IMR-90 (cell line): ENCODE measurements at regions not wholly inside any gene's neighbourhood (a gene's known extent, or its start where the extent isn't known, plus 50 kb on each side); places are given as distances from the start of the nearest gene placed in this dataset.
A peak's percentile ranks its signal among the peaks of the same experiment; 100 is the strongest.

Experiments used
- ATAC-seq: fragments of 200-7000 bp; cut with Tn5 transposase; 2 replicates; pipeline ENCODE4 v1.9.1; 2020; ENCODE audit warnings: low read depth, mild to moderate bottlenecking, moderate library complexity
- BruUV-seq: library from RNA; stranded (reverse); fragments of 400-500 nt; replicated peaks from 2 replicates; lab custom pipeline; 2021; lab: Mats Ljungman, UMichigan
- CTCF ChIA-PET: fragments of 300-600 bp; formaldehyde crosslinking; extraction: SDS; loops from one replicate; lab custom pipeline; 2021; ENCODE audit warnings: antibody characterized with exemption; lab: Yijun Ruan, JAX
- POLR2A ChIA-PET: fragments of 300-600 bp; sonication (Branson Sonifier 250); formaldehyde crosslinking; loops from one replicate; lab custom pipeline; 2022; ENCODE audit warnings: antibody characterized with exemption; ENCODE audit not compliant: unreplicated experiment; lab: Charles Lee
- DNase-seq: peaks from one replicate; pipeline ENCODE4 v3.0.0; 2013
- H2AFZ ChIP-seq: replicated peaks from 2 replicates; pipeline ENCODE3; 2013; ENCODE audit warnings: low read length, mild to moderate bottlenecking; ENCODE audit not compliant: poor library complexity
- H2AK5ac ChIP-seq: 2 replicates; pipeline ENCODE4 v1.6.1; 2013; ENCODE audit warnings: low read depth, low read length, inconsistent platforms
- H2AK9ac ChIP-seq: replicated peaks from 2 replicates; pipeline ENCODE3; 2013; ENCODE audit warnings: mild to moderate bottlenecking, low read depth, low read length, moderate library complexity; ENCODE audit not compliant: poor library complexity
- H2BK120ac ChIP-seq: 2 replicates; pipeline ENCODE4 v1.6.1; 2013; ENCODE audit warnings: low read depth, low read length, inconsistent platforms
- H2BK15ac ChIP-seq: 3 replicates; pipeline ENCODE4 v1.6.1; 2013; ENCODE audit warnings: low read depth, low read length, inconsistent platforms
- H2BK20ac ChIP-seq: 2 replicates; pipeline ENCODE4 v1.6.1; 2013; ENCODE audit warnings: low read depth, mild to moderate bottlenecking, inconsistent platforms, low read length, moderate library complexity
- H2BK5ac ChIP-seq: 2 replicates; pipeline ENCODE4 v1.6.1; 2013; ENCODE audit warnings: mild to moderate bottlenecking, low read depth, low read length, inconsistent platforms; ENCODE audit not compliant: poor library complexity, severe bottlenecking
- H3K14ac ChIP-seq: replicated peaks from 2 replicates; pipeline ENCODE4 v1.6.1; 2013; ENCODE audit warnings: low read depth, low read length, inconsistent platforms
- H3K18ac ChIP-seq: 2 replicates; pipeline ENCODE4 v1.6.1; 2013; ENCODE audit warnings: low read depth, low read length, control low read depth
- H3K23ac ChIP-seq: 2 replicates; pipeline ENCODE4 v1.6.1; 2013; ENCODE audit warnings: low read depth, low read length, inconsistent platforms
- H3K27ac ChIP-seq: 2 replicates; pipeline ENCODE4 v1.5.1; 2013; ENCODE audit warnings: mild to moderate bottlenecking, control low read depth, low read length; ENCODE audit not compliant: insufficient read depth
- H3K27me3 ChIP-seq: 2 replicates; pipeline ENCODE4 v1.6.1; 2013; ENCODE audit warnings: low read length; ENCODE audit not compliant: control insufficient read depth, insufficient read depth
- H3K36me3 ChIP-seq: 2 replicates; pipeline ENCODE4 v1.6.1; 2013; ENCODE audit warnings: low read length, mixed read lengths; ENCODE audit not compliant: control insufficient read depth, insufficient read depth
- H3K4ac ChIP-seq: 2 replicates; pipeline ENCODE4 v1.6.1; 2013; ENCODE audit warnings: low read depth, low read length, inconsistent platforms
- H3K4me1 ChIP-seq: 2 replicates; pipeline ENCODE4 v1.6.1; 2013; ENCODE audit warnings: low read length, mixed read lengths; ENCODE audit not compliant: control insufficient read depth, insufficient read depth
- H3K4me2 ChIP-seq: 2 replicates; pipeline ENCODE4 v1.6.1; 2013; ENCODE audit warnings: low read depth, mild to moderate bottlenecking, control low read depth, low read length, moderate library complexity
- H3K4me3 ChIP-seq: 2 replicates; pipeline ENCODE4 v1.5.1; 2013; ENCODE audit warnings: low read depth, mild to moderate bottlenecking, control low read depth, low read length, moderate library complexity; ENCODE audit not compliant: insufficient read depth
- H3K56ac ChIP-seq: 2 replicates; pipeline ENCODE4 v1.6.1; 2013; ENCODE audit warnings: low read length, inconsistent platforms; ENCODE audit not compliant: insufficient read depth; ENCODE audit errors: extremely low read depth
- H3K79me1 ChIP-seq, 2 experiments: 2 replicates each; pipeline ENCODE4 v1.6.1; 2013; ENCODE audit warnings: low read length in 2 of 2, inconsistent platforms in 1 of 2, low read depth in 1 of 2
- H3K9ac ChIP-seq: 2 replicates; pipeline ENCODE4 v1.6.1; 2013; ENCODE audit warnings: low read depth, low read length, control low read depth
- H3K9me1 ChIP-seq: 2 replicates; pipeline ENCODE4 v1.6.1; 2013; ENCODE audit warnings: low read length, inconsistent platforms; ENCODE audit not compliant: insufficient read depth
- H3K9me3 ChIP-seq: 2 replicates; pipeline ENCODE4 v1.6.1; 2013; ENCODE audit warnings: low read length; ENCODE audit not compliant: control insufficient read depth, insufficient read depth
- H4K20me1 ChIP-seq: 2 replicates; pipeline ENCODE4 v1.6.1; 2013; ENCODE audit warnings: low read length, inconsistent platforms; ENCODE audit not compliant: insufficient read depth
- H4K5ac ChIP-seq: 2 replicates; pipeline ENCODE4 v1.6.1; 2013; ENCODE audit warnings: mild to moderate bottlenecking, low read depth, low read length, control low read depth
- H4K8ac ChIP-seq, 2 experiments: 2 replicates each; pipeline ENCODE4 v1.6.1; 2013; ENCODE audit warnings: low read depth in 2 of 2, low read length in 2 of 2, control low read depth in 1 of 2, inconsistent platforms in 1 of 2
- H4K91ac ChIP-seq: 2 replicates; pipeline ENCODE4 v1.6.1; 2013; ENCODE audit warnings: low read depth, low read length, inconsistent platforms; ENCODE audit not compliant: insufficient read depth
- CEBPB ChIP-seq: IDR thresholded peaks from 2 replicates; pipeline ENCODE4 v1.6.1; 2012; ENCODE audit warnings: low read depth, low read length, improper control_type of control experiment
- CHD1 ChIP-seq: IDR thresholded peaks from 2 replicates; pipeline ENCODE4 v1.6.1; 2012; ENCODE audit warnings: low read depth, low read length, improper control_type of control experiment
- CTCF ChIP-seq: conservative IDR thresholded peaks from 2 replicates; pipeline ENCODE4 v1.5.1; 2012; ENCODE audit warnings: mild to moderate bottlenecking, low read depth, low read length, improper control_type of control experiment
- ELK1 ChIP-seq: fragments of 150-350 bp; IDR thresholded peaks from 2 replicates; pipeline ENCODE4 v1.6.1; 2016; ENCODE audit warnings: low read depth, mild to moderate bottlenecking, low read length, moderate library complexity, borderline replicate concordance
- FOS ChIP-seq: fragments of 150-350 bp; IDR thresholded peaks from 2 replicates; pipeline ENCODE4 v1.6.1; 2016; ENCODE audit warnings: low read depth, low read length
- MAZ ChIP-seq: IDR thresholded peaks from 2 replicates; pipeline ENCODE4 v1.6.1; 2012; ENCODE audit warnings: low read depth, mild to moderate bottlenecking, low read length, improper control_type of control experiment, moderate library complexity, borderline replicate concordance
- MXI1 ChIP-seq: IDR thresholded peaks from 2 replicates; pipeline ENCODE4 v1.6.1; 2012; ENCODE audit warnings: low read depth, mild to moderate bottlenecking, low read length, moderate library complexity, borderline replicate concordance
- NFE2L2 ChIP-seq: fragments of 150-350 bp; IDR thresholded peaks from 2 replicates; pipeline ENCODE4 v1.6.1; 2016; ENCODE audit warnings: low read depth, mild to moderate bottlenecking, low read length
- POLR2A ChIP-seq: IDR thresholded peaks from 2 replicates; pipeline ENCODE4 v1.6.1; 2012; ENCODE audit warnings: mild to moderate bottlenecking, low read depth, low read length
- RAD21 ChIP-seq: IDR thresholded peaks from 2 replicates; pipeline ENCODE4 v1.6.1; 2012; ENCODE audit warnings: low read length, improper control_type of control experiment
- RCOR1 ChIP-seq: IDR thresholded peaks from 2 replicates; pipeline ENCODE4 v1.6.1; 2012; ENCODE audit warnings: mild to moderate bottlenecking, low read length, improper control_type of control experiment; ENCODE audit not compliant: insufficient replicate concordance
- RFX5 ChIP-seq: IDR thresholded peaks from 2 replicates; pipeline ENCODE4 v1.8.0; 2012; ENCODE audit warnings: low read depth, mild to moderate bottlenecking, low read length, moderate library complexity
- SMC3 ChIP-seq: fragments of 150-350 bp; IDR thresholded peaks from 2 replicates; pipeline ENCODE4 v1.6.1; 2016; ENCODE audit warnings: low read depth, mild to moderate bottlenecking, antibody characterized with exemption, low read length, moderate library complexity
- WGBS, 2 experiments: methylation state at CpG; one replicate each; pipeline versions ENCODE4 v1.1.5 to v1.1.7; 2013; ENCODE audit warnings: missing lambda C conversion rate in 2 of 2; ENCODE audit not compliant: insufficient read length in 1 of 2; ENCODE audit errors: extremely low coverage in 2 of 2; 5-methylcytosine and 5-hydroxymethylcytosine counted together
- dilution Hi-C: fragments of 300-500 bp; cut with HindIII; formaldehyde crosslinking; loops from one replicate; pipeline ENCODE4 v1.14.3; 2018; ENCODE audit warnings: low sequenced_read_pairs; ENCODE audit not compliant: unreplicated experiment
- in situ Hi-C: fragments of 300-500 bp; cut with MboI; formaldehyde crosslinking; loops from 3 replicates; pipeline ENCODE4 v1.14.3; 2019; ENCODE audit warnings: low sequenced_read_pairs, inconsistent platforms, mixed read lengths
- intact Hi-C: fragments of 100-400 bp; cut with micrococcal nuclease; formaldehyde crosslinking; loops from 2 replicates; pipeline ENCODE4 v1.10.0; 2022

DNA sequence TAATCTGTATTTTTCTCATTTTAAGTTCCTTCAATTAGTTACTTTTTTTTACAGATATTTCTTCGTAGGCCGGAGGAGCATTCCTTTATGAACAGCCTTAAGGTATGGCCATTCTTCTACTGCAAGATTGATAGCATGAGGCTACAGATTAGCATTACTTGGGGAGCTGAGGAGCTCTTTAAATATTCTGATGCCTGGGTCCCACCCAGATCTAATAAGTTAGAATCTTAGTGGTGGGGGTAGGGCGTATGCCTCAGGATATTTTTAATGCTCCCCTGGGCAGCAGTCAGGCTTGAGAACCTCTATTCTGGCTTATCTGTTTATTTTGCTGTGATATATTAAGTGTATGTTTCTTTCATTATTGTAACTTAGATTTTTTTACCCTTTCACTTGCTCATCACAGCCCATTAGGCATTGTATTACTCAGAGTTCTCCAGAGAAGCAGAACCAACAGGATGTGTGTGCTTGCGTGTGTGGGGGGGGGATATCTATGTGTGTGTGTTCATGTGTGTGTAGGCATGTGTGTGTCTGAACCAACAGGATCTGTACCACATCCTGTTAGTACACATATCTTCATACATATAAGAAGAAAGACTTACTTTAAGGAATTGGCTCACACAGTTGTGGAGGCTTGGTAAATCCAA lies 91.8 kb upstream of the MTAP start:
- no peaks in the 10 kb centered on the region for H4K20me1 ChIP-seq
- 100% methylated on average over 2 of the region's 4 CpGs; no CpG with 5 or more reads in 1 of the 2 experiments for WGBS, 2 experiments
- H2BK5ac ChIP-seq: peak overlapping the region; percentile 11
- peaks cover 6% of the 10 kb centered on the region; the same call in 1 of the 2 replicates for H3K4me1 ChIP-seq
- in situ Hi-C loops: no loop called here
- H3K18ac ChIP-seq: no peak overlapping the region
- peak overlapping the region; percentile 19; the same call in 1 of the 2 replicates for H2AK5ac ChIP-seq
- peak overlapping the region in 1 of 2 experiments; percentile 43; a peak in 2 of 4 replicates for H4K8ac ChIP-seq
- H3K79me1 ChIP-seq: no peaks in the 10 kb centered on the region
- H3K36me3 ChIP-seq: no peaks in the 10 kb centered on the region
- H2BK20ac ChIP-seq: no peak overlapping the region
- H3K9me3 ChIP-seq: no peaks in the 10 kb centered on the region
- no peak overlapping the region for H2AFZ ChIP-seq
- no peak overlapping the region for H2AK9ac ChIP-seq
- no peak overlapping the region for H3K4me3 ChIP-seq
- no peak overlapping the region; the same call in 1 of the 2 replicates for H3K4ac ChIP-seq
- H4K91ac ChIP-seq: no peak overlapping the region
- H3K14ac ChIP-seq: no peak overlapping the region
- no peaks in the 10 kb centered on the region for H3K9me1 ChIP-seq
- H3K23ac ChIP-seq: no peak overlapping the region
- no peak overlapping the region for H4K5ac ChIP-seq
- dilution Hi-C loops: no loop called here
- H3K27ac ChIP-seq: no peak overlapping the region
- peak; percentile 60 for DNase-seq
- no peak overlapping the region; the same call in 1 of the 2 replicates for H3K4me2 ChIP-seq
- POLR2A ChIA-PET: no interaction called here
- no peak overlapping the region for H2BK120ac ChIP-seq
- no peak overlapping the region for H2BK15ac ChIP-seq
- ATAC-seq: peak; percentile 35; the same call in 1 of the 2 replicates
- H3K9ac ChIP-seq: no peak overlapping the region
- H3K27me3 ChIP-seq: no peaks in the 10 kb centered on the region
- intact Hi-C loops: no loop called here
- H3K56ac ChIP-seq: no peak overlapping the region
- TF ChIP-seq POLR2A (no peak), CTCF (no peak), CHD1 (no peak), NFE2L2 (no peak), SMC3 (no peak), ELK1 (no peak), RFX5 (no peak), FOS (no peak), CEBPB (no peak), MAZ (no peak), MXI1 (no peak), RCOR1 (no peak), RAD21 (no peak)
- CTCF ChIA-PET: no interaction called here
- no TSS peak for BruUV-seq
